LNCAP (cell line): ENCODE measurements at regions not wholly inside any gene's neighbourhood (a gene's known extent, or its start where the extent isn't known, plus 50 kb on each side); places are given as distances from the start of the nearest gene placed in this dataset.

Experiments used
- CTCF ChIP-seq: fragments of 450-650 bp; IDR thresholded peaks from 2 replicates; pipeline ENCODE4 v1.5.1; 2017; ENCODE audit warnings: mild to moderate bottlenecking

- TF ChIP-seq CTCF, result no peak
Measured at GRCh38 chr2:193793914-193794313, 1599.2 kb upstream of the TMEFF2 start.

GRCh38 chr2:193783681-193784080, 1588.9 kb upstream of the TMEFF2 start:
- TF ChIP-seq CTCF, result no peak

- no peak for TF ChIP-seq CTCF
Measured at GRCh38 chr2:193778293-193778692, 1583.6 kb upstream of the TMEFF2 start.

- peak; percentile 41; the same call in 1 of the 2 replicates for TF ChIP-seq CTCF
Measured at GRCh38 chr2:193776988-193777387, 1582.3 kb upstream of the TMEFF2 start.

- TF ChIP-seq CTCF, result no peak
Measured at GRCh38 chr2:193774166-193774565, 1579.4 kb upstream of the TMEFF2 start.

- TF ChIP-seq CTCF, result no peak
Measured at GRCh38 chr2:193751299-193751698, 1556.6 kb upstream of the TMEFF2 start.

GRCh38 chr2:193749485-193749884, 1554.8 kb upstream of the TMEFF2 start:
- TF ChIP-seq CTCF, result no peak

- no peak for TF ChIP-seq CTCF
Measured at GRCh38 chr2:193743089-193743488, 1548.4 kb upstream of the TMEFF2 start.
